NCI-H2029 (cell line): ENCODE measurements at regions not wholly inside any gene's neighbourhood (a gene's known extent, or its start where the extent isn't known, plus 50 kb on each side); places are given as distances from the start of the nearest gene placed in this dataset.
"Not testable (repeated sequence)": the region's sequence is repeated elsewhere in the genome, so short reads cannot be mapped to it uniquely, and the experiment has no call there.

Experiments used
- DNase-seq: peaks from one replicate; lab custom pipeline; 2025; lab: John Stamatoyannopoulos, UW

GRCh38 chr3:150328654-150329040 lies 79.5 kb upstream of the TSC22D2 start:
- no peak for DNase-seq

- no peak for DNase-seq
Measured at GRCh38 chr3:150327678-150328653, 80.1 kb upstream of the TSC22D2 start.

DNA sequence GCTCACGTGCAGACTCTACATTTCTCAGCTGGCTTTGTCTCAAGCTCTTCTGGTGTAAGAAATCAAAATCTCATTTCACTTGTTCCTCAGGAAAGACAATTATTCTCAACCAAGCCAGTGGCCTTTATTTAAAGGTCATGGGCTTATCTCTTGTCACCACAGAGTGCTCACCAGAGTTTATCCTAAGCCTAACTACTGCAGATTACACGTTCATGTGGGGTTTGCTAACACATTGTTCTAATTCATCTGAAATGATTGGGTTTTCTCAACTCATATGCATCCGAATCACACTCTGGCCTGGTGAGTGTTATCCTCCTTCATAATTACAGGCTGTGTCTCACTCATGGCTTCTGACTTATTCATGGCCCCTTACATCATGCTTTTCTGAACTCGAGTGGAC lies 83.3 kb upstream of the TSC22D2 start:
- no peak for DNase-seq

- no peak for DNase-seq
Measured at GRCh38 chr3:150324245-150324644, 83.9 kb upstream of the TSC22D2 start.

GRCh38 chr3:150323770-150324169 lies 84.3 kb upstream of the TSC22D2 start:
- DNase-seq = no peak

GRCh38 chr3:150323091-150323490 lies 85.0 kb upstream of the TSC22D2 start:
- not testable (repeated sequence) for DNase-seq

DNA sequence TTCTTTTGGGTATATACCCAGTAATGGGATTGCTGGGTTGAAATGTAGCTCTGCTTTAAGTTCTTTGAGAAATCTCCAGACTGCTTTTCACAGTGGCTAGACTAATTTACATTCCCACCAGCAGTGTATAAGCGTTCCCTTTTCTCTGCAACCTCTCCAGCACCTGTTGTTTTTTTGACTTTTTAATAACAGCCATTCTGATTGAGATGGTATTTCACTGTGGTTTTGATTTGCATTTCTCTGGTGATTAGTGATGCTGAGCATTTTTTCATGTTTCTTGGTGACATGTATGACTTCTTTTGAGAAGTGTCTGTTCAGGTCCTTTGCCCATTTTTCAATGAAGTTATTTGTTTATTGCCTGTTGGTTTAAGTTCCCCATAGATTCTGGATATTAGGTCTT lies 87.1 kb upstream of the TSC22D2 start:
- DNase-seq = not testable (repeated sequence)

DNA sequence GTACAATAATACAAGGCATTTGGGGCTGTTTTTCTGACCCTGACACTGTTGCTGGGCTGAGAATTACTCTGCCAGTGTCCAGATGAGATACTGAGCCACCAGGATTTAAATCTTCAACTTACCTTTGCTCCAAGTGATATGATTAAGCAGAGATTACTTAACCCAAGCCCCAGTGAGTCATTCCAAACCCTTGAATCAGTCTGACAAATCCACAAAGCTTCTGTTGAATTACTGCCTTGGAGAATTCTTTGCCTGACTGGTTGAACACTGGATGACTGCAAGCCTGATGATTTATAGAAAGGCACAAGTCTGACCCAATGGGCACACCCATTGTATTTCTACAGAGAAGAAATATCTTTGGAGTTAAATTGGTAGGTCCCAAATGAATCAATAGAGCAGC lies 88.2 kb upstream of the TSC22D2 start:
- DNase-seq = no peak

- DNase-seq = peak; percentile 35
Measured at GRCh38 chr3:150317469-150317868, 90.6 kb upstream of the TSC22D2 start.

DNA sequence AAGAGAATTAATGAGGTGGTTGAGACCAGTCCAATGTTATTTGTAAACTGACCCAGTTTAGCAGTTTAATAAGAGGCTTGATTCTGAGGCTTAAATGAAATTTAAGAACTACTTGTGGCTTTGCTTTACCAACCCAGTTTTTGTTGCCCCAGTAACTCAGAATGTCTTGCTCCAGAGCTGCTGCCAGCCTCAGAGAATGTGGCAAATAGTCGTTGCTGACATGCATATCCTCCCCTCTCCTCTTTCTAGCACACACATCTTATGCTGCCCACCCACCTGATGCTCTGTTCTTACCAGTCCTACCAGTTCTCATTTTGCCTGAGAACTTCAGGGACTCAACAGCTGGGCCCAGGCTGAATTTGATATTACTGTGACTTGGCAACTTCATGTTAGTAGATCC lies 92.4 kb upstream of the TSC22D2 start:
- DNase-seq = no peak

DNA sequence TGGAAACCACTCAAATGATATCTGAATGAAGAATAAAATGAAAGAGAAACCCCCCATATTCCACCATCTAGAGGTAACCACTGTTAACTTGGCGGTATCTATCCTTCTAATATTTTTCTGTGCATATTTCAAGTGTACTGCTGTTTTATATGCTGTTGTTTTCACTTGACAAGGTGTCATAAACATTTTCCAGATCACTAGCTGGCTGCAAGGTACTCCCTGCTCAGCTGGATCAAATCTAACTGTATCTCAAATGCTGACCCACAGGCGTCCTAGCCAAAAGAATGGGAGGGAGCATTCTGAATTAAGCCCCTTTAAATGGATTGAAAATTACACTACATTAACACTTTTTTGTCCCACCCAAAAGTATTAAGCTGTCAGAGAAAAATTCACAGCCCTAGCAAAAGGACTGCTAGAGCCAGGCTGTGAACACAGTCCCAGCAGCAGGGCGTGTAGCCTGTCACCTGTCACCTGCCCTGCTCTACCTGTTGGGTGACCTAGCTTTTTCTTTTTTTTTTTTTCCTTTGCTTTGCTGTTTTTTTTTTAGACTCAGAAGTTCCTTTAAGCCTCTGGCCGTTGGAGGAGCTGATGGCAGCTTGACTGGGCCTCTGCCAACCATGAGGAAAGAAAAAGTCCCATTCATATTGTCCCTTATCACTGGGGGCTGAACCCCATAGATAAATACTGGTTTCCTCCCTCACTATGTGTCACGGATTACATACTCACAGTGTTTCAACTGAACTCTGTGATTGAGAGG lies 93.7 kb upstream of the TSC22D2 start:
- DNase-seq = peak; percentile 28

DNA sequence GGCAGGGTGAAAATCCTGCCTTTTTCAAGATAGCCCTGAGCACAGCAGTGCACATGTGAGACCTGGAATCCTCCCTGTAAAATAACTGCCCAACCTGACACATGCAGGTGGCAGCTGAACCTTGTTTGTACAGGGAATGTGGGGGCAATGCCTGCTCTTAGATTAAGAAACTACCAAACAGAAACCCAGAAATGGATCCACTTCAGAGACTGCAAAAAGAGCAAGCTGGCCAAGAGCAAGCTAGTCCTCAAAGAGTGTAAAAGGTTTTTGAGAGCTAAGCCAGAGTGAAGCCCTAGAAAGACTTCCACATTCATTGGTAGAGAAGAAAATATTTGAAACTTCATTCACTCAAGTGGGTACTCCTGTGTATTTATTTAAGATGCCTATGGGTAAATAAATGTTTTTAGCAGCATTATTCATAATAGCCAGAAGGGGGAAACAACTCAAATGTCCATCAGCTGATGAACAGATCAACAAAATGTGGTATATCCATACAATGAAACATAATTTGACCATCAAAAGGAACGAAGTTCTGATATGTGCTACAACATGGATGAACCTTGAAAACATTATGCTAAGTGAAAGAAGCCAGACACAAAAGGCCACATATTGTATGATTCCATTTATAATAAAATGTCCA lies 96.0 kb upstream of the TSC22D2 start:
- DNase-seq = no peak

- DNase-seq = no peak
Measured at GRCh38 chr3:150311156-150311555, 96.9 kb upstream of the TSC22D2 start.

DNA sequence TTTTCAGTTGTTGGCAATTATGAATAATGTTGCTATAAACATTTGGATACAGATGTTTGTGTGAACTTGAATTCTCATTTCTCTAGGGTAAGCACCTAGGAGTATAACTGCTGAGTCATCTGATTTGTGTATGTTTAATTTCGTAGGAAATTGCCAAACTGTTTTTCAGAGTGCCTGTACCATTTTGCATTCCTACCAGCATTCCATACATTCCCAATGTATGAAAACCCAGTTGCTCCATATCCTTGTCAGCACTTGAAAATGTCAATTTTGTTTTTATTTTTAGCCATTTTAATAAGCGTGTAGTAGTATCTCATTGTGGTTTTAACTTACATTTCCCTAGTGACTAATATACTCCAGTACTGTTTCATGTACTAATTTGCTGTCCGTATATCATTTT lies 98.5 kb upstream of the TSC22D2 start:
- DNase-seq = no peak

DNA sequence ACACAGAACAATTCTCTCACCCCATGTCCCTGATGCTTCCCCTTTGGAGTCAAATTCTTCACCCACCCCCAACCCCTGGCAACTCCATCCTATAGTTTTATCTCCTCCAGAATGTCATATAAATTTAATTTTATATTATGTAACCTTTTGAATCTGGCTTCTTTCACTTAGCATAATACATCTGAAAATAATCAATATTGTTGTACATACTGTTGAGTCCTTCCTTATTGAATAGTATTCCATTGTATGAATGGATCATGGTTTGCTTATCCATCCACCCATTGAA lies 98.9 kb upstream of the TSC22D2 start:
- DNase-seq = no peak

DNA sequence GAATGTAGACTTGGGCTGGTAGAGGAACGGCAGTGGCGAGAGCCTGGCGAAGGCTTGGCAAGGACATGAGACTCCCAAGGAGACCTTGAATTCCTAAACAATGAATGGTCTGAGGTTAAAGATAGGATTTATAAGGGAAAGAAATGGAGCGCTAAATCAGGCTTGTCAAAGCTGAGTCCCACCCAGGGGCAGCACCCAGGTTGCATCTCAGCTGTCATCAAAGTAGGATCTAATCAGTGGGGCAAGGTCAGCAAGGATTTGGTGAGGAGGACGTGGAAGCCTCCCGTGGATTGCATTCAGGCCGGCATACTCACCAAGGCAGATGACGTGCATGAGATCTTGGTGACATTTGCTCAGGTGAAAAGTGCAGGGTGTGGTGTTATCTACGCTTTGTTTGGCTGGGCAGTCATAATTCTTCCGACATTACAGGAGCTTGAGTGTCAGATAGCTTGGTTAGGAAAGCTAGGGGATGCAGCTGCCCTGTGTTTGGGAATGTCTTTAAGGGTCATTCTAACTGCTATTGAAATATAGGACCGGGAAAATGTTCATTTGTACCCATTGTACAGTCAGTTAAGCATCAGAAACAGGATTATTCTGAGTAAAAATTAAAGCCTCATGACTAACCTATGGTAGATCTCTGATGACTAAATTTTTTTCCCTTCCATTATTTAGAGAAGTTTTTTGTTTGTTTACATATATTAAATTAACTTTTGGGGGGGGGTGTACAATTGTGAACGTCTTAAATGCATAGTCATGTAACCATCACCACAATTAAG lies 99.4 kb upstream of the TSC22D2 start:
- DNase-seq = no peak

DNA sequence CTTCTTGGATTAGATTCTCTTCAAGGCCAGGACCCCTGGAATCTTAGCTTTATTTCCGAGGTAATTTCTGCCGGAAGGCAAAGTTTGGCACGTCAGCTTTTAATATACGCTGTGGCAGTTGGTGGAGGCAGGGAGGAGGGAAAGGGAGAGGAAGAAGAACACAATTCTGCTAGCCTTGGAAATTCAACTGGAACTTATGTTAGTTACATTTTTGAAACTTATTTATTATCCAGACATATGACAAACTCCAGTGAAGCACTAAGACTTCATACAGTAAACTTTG lies 100.1 kb upstream of the TSC22D2 start:
- no peak for DNase-seq

DNA sequence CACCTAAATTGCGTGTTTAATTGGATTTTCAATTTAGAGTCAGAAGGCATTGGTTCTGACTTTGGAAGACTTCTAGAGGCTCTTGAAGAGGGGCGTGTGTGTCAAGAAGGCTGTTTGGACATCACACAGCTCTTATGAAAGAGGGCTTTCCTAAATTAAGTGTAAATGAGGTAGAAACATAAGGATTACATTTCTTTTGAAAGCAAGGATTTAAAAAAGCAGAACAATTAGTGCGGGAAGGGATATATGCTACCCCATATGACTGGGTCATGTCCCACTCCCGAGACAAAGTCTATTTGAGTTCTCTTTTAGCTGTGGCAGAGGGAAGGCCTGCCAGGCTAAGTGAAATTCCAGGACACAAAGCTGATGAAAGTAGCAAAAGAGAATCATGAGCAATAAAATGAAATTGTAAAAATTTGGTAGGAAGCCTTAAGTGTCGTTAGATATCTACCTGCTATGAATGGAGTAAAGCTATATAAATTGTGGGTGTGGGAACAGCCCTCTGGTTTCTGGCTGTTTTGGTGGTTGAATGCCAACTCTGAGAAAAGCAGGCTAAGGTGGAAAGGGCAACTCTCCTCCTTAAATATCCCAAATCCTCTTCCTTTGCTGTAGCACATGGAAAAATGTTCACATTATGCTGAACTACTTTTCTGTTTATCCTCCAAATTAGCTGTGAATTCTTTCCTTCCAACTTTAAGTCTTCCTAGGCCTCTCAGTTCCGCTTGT lies 100.6 kb upstream of the TSC22D2 start:
- DNase-seq = no peak

GRCh38 chr3:150306906-150307305 lies 101.2 kb upstream of the TSC22D2 start:
- no peak for DNase-seq

- DNase-seq = no peak
Measured at GRCh38 chr3:150306083-150306482, 102.0 kb upstream of the TSC22D2 start.

- DNase-seq = no peak
Measured at GRCh38 chr3:150303768-150304167, 104.3 kb upstream of the TSC22D2 start.

- no peak for DNase-seq
Measured at GRCh38 chr3:150302246-150302645, 105.9 kb upstream of the TSC22D2 start.
